OCI-LY1 (cell line): ENCODE measurements at regions not wholly inside any gene's neighbourhood (a gene's known extent, or its start where the extent isn't known, plus 50 kb on each side); places are given as distances from the start of the nearest gene placed in this dataset.

ENCODE experiments used
- H2AFZ ChIP-seq: fragments of 200-600 bp; sonication (generic), shearing (Covaris generic); 2 replicates; pipeline ENCODE4 v1.6.0; 2014; ENCODE audit warnings: antibody characterized with exemption, mild to moderate bottlenecking, low read length
- H3F3A ChIP-seq: fragments of 200-600 bp; sonication (generic), shearing (Covaris generic); 2 replicates; pipeline ENCODE4 v1.6.0; 2014; ENCODE audit warnings: mild to moderate bottlenecking, antibody characterized with exemption, low read length, moderate library complexity; ENCODE audit not compliant: insufficient read depth
- H3K27ac ChIP-seq: fragments of 200-600 bp; sonication (generic); 2 replicates; pipeline ENCODE4 v1.5.1; 2014; ENCODE audit warnings: low read length, mixed run types, mild to moderate bottlenecking, low read depth; ENCODE audit not compliant: poor library complexity, severe bottlenecking
- H3K27me3 ChIP-seq: fragments of 200-600 bp; sonication (generic); 2 replicates; pipeline ENCODE4 v1.6.0; 2014; ENCODE audit warnings: antibody characterized with exemption, mild to moderate bottlenecking, low read length, moderate library complexity; ENCODE audit not compliant: insufficient read depth
- H3K36me3 ChIP-seq: fragments of 200-600 bp; sonication (generic); 2 replicates; pipeline ENCODE4 v1.6.1; 2014; ENCODE audit warnings: mild to moderate bottlenecking, antibody characterized with exemption, low read length, moderate library complexity, mixed read lengths; ENCODE audit not compliant: insufficient read depth
- H3K4me1 ChIP-seq: fragments of 200-600 bp; sonication (generic); 2 replicates; pipeline ENCODE4 v1.5.1; 2014; ENCODE audit warnings: mild to moderate bottlenecking, low read length, moderate library complexity; ENCODE audit not compliant: insufficient read depth, severe bottlenecking
- H3K4me2 ChIP-seq: fragments of 200-600 bp; sonication (generic), shearing (Covaris generic); 2 replicates; pipeline ENCODE4 v1.6.1; 2014; ENCODE audit warnings: low read length
- H3K4me3 ChIP-seq: fragments of 200-600 bp; sonication (generic); 2 replicates; pipeline ENCODE4 v1.5.1; 2014; ENCODE audit warnings: low read length, low read depth, mild to moderate bottlenecking, mixed read lengths; ENCODE audit not compliant: poor library complexity, severe bottlenecking
- H3K79me2 ChIP-seq: fragments of 200-600 bp; shearing (Covaris generic); 2 replicates; pipeline ENCODE4 v1.6.1; 2016; ENCODE audit warnings: mixed run types, low read length, mixed read lengths; ENCODE audit not compliant: insufficient read depth
- H3K9ac ChIP-seq: fragments of 200-600 bp; sonication (generic), shearing (Covaris generic); 2 replicates; pipeline ENCODE4 v1.6.1; 2014; ENCODE audit warnings: mild to moderate bottlenecking, low read length, mixed read lengths
- H3K9me2 ChIP-seq: fragments of 200-600 bp; sonication (generic), shearing (Covaris generic); 2 replicates; pipeline ENCODE4 v1.6.1; 2014; ENCODE audit warnings: low read depth, mild to moderate bottlenecking, low read length, mixed read lengths
- H3K9me3 ChIP-seq: fragments of 200-600 bp; shearing (Covaris generic); 2 replicates; pipeline ENCODE4 v1.6.1; 2014; ENCODE audit warnings: low read length, mixed read lengths
- H4K20me1 ChIP-seq: fragments of 200-600 bp; sonication (generic), shearing (Covaris generic); 2 replicates; pipeline ENCODE4 v1.6.0; 2016; ENCODE audit warnings: mild to moderate bottlenecking, low read length; ENCODE audit not compliant: insufficient read depth
- CTCF ChIP-seq: fragments of 200-600 bp; sonication (generic), shearing (Covaris generic); IDR thresholded peaks from 2 replicates; pipeline ENCODE4 v1.5.1; 2017; ENCODE audit warnings: mild to moderate bottlenecking, antibody characterized with exemption, low read length, moderate library complexity, mixed read lengths
- EZH2 ChIP-seq: fragments of 200-600 bp; sonication (generic), shearing (Covaris generic); IDR thresholded peaks from 2 replicates; pipeline ENCODE4 v1.8.0; 2017; ENCODE audit warnings: borderline replicate concordance, mixed run types, mild to moderate bottlenecking, antibody characterized with exemption, low read length, moderate library complexity, mixed read lengths

- no peaks in the 10 kb centered on the region for H3K9me2 ChIP-seq
- H3F3A ChIP-seq, result no peaks in the 10 kb centered on the region
- no peak overlapping the region for H3K9ac ChIP-seq
- no peaks in the 10 kb centered on the region for H3K4me1 ChIP-seq
- no peaks in the 10 kb centered on the region for H3K36me3 ChIP-seq
- H2AFZ ChIP-seq, result no peak overlapping the region
- H3K27me3 ChIP-seq, result no peaks in the 10 kb centered on the region
- H3K4me3 ChIP-seq, result no peak overlapping the region
- H3K9me3 ChIP-seq, result no peaks in the 10 kb centered on the region
- no peaks in the 10 kb centered on the region for H4K20me1 ChIP-seq
- H3K79me2 ChIP-seq, result no peaks in the 10 kb centered on the region
- no peak for TF ChIP-seq EZH2
- no peak for TF ChIP-seq CTCF
- H3K4me2 ChIP-seq, result no peak overlapping the region
- no peak overlapping the region for H3K27ac ChIP-seq
These were observed 306.9 kb upstream of the RAB6C start for GRCh38 chr2:129672521-129672920.

- no peaks in the 10 kb centered on the region for H3K79me2 ChIP-seq
- no peaks in the 10 kb centered on the region for H3K4me1 ChIP-seq
- no peaks in the 10 kb centered on the region for H3K9me3 ChIP-seq
- no peak overlapping the region for H3K9ac ChIP-seq
- H3K27me3 ChIP-seq, result no peaks in the 10 kb centered on the region
- H4K20me1 ChIP-seq, result no peaks in the 10 kb centered on the region
- H3K9me2 ChIP-seq, result no peaks in the 10 kb centered on the region
- no peak overlapping the region for H3K4me3 ChIP-seq
- TF ChIP-seq CTCF (no peak), EZH2 (no peak)
- H3K36me3 ChIP-seq, result no peaks in the 10 kb centered on the region
- no peak overlapping the region for H3K27ac ChIP-seq
- no peaks in the 10 kb centered on the region for H3F3A ChIP-seq
- no peak overlapping the region for H3K4me2 ChIP-seq
- H2AFZ ChIP-seq, result no peak overlapping the region
These were observed 306.2 kb upstream of the RAB6C start for GRCh38 chr2:129673234-129673633.

- Histone ChIP-seq H3K4me2 (no peak overlapping the region), H3K4me1 (no peaks in the 10 kb centered on the region), H3K79me2 (no peaks in the 10 kb centered on the region), H3F3A (no peaks in the 10 kb centered on the region), H3K4me3 (no peak overlapping the region), H2AFZ (no peak overlapping the region), H3K27ac (no peak overlapping the region), H4K20me1 (no peaks in the 10 kb centered on the region), H3K9me2 (no peaks in the 10 kb centered on the region), H3K9me3 (no peaks in the 10 kb centered on the region), H3K27me3 (no peaks in the 10 kb centered on the region), H3K36me3 (no peaks in the 10 kb centered on the region), H3K9ac (no peak overlapping the region)
- TF ChIP-seq EZH2, result no peak
- no peak for TF ChIP-seq CTCF
These were observed 305.4 kb upstream of the RAB6C start for GRCh38 chr2:129673847-129674711.
